ENCODE measurements at regions not wholly inside any gene's neighbourhood (a gene's known extent, or its start where the extent isn't known, plus 50 kb on each side); places are given as distances from the start of the nearest gene placed in this dataset.

GRCh38 chr18:78213361-78213994, 766.1 kb upstream of the SALL3 start:
- H3K4me3 ChIP-seq (ENCODE audit: low read depth, low read length) = no peak overlapping the region
- TF ChIP-seq CTCF (IDR thresholded peaks at IDR 0.05; ENCODE audit: low read depth, low read length) = no peak
- in situ Hi-C loops (cut with HindIII; ENCODE audit: low sequenced_read_pairs) = no loop called here
- DNase-seq (ENCODE audit: low read depth, low spot score) = no peak

DNA sequence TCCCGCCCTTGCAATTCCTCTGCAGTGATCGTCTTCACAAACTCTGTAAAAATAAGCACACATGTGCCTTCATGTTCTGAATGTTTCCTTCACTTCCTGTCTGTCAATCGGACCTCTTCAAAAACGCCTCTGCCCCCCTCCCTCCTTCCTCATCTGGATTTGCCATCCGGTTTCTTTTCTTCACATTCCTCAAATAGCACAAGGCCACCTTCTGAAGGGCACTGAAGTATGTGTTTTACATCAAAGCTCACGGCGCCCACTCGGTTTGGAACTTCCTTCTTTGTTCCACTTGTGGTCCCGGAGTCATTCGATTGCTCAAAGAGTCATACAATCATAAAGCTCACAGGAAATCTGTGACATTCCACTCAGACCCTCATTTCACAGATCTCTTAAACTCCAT, 758.1 kb upstream of the SALL3 start:
- in situ Hi-C loops (cut with HindIII; ENCODE audit: low sequenced_read_pairs) = no loop called here
- no peak overlapping the region for H3K4me3 ChIP-seq (ENCODE audit: low read depth, low read length)
- DNase-seq (ENCODE audit: low read depth, low spot score) = no peak
- no peak for TF ChIP-seq CTCF (IDR thresholded peaks at IDR 0.05; ENCODE audit: low read depth, low read length)

- in situ Hi-C loops (cut with HindIII; ENCODE audit: low sequenced_read_pairs) = no loop called here
- no peak for TF ChIP-seq CTCF (IDR thresholded peaks at IDR 0.05; ENCODE audit: low read depth, low read length)
- H3K4me3 ChIP-seq (ENCODE audit: low read depth, low read length) = no peak overlapping the region
- DNase-seq (ENCODE audit: low read depth, low spot score) = no peak
Observed at GRCh38 chr18:78228974-78229373, 750.6 kb upstream of the SALL3 start.

GRCh38 chr18:78230911-78231310, 748.7 kb upstream of the SALL3 start:
- no peak for TF ChIP-seq CTCF (IDR thresholded peaks at IDR 0.05; ENCODE audit: low read depth, low read length)
- in situ Hi-C loops (cut with HindIII; ENCODE audit: low sequenced_read_pairs) = no loop called here
- no peak overlapping the region for H3K4me3 ChIP-seq (ENCODE audit: low read depth, low read length)
- no peak for DNase-seq (ENCODE audit: low read depth, low spot score)

GRCh38 chr18:78232196-78232595, 747.4 kb upstream of the SALL3 start:
- no peak for TF ChIP-seq CTCF (IDR thresholded peaks at IDR 0.05; ENCODE audit: low read depth, low read length)
- in situ Hi-C loops (cut with HindIII; ENCODE audit: low sequenced_read_pairs) = no loop called here
- H3K4me3 ChIP-seq (ENCODE audit: low read depth, low read length) = no peak overlapping the region
- DNase-seq (ENCODE audit: low read depth, low spot score) = no peak

DNA sequence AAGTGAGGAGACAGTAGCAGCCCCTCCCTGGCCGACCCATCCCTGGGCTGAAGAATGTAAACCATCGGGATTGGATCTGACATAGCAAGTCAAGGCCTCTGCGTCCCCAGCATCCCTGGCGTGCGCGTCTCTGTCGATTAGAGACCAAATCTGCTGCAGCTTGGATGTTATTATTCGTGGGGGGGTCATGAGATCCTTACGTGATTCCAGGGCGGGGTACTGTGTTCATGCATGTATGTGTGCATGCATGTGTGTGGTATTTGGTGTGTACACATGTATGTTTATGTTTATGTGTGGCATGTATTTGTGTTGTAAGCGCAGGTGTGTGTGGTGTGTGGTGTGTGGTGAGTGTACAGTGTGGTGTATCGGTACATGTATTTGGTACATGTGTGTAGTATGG, 741.8 kb upstream of the SALL3 start:
- TF ChIP-seq CTCF (IDR thresholded peaks at IDR 0.05; ENCODE audit: low read depth, low read length) = no peak
- no peak for DNase-seq (ENCODE audit: low read depth, low spot score)
- no peak overlapping the region for H3K4me3 ChIP-seq (ENCODE audit: low read depth, low read length)
- in situ Hi-C loops (cut with HindIII; ENCODE audit: low sequenced_read_pairs) = no loop called here

All from astrocyte of the spinal cord (primary cell).